KG1 (cell line): ENCODE measurements at regions not wholly inside any gene's neighbourhood (a gene's known extent, or its start where the extent isn't known, plus 50 kb on each side); places are given as distances from the start of the nearest gene placed in this dataset.

Experiments
- DNase-seq: peaks from one replicate; lab custom pipeline; 2025; lab: John Stamatoyannopoulos, UW

DNA sequence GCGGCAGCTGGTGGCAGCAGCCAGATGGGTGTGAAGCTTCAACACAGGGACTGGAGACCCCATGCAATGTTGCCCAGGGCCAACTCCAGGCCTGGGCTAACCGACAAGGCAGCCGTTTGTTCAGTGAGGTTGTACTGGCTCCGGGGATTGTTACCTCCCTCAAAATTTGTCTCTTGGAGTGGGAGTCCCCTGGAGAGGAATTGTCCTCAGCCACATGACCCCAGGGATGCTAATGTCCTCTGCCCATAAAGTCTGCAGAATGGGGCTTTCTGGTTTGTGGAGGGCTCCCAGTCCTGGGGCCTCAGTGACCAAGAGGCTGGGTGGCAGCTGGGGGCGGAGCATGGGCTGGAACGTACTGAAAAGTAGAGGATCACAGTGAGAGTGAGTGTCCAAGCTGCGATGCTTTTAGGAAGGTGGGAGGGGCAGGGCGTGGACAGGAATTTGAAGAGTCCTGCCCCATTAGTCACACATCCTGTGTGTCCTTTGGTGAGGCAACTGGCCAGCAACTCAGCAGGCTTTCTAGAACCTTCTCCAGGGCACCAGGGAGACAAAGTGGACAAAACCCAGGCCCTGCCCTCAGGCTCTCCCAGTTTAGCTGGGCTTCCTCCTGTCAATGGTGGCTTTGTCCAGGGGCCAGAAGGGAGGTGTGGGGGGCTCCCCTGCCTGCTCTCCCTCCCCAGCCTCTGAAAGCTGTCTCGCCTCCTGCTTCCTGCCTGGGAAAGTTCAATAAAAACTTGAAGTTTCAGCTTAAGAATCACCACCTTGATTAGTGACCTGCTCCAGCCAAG is 114.0 kb downstream of the NSG2 start:
- DNase-seq, result no peak

DNA sequence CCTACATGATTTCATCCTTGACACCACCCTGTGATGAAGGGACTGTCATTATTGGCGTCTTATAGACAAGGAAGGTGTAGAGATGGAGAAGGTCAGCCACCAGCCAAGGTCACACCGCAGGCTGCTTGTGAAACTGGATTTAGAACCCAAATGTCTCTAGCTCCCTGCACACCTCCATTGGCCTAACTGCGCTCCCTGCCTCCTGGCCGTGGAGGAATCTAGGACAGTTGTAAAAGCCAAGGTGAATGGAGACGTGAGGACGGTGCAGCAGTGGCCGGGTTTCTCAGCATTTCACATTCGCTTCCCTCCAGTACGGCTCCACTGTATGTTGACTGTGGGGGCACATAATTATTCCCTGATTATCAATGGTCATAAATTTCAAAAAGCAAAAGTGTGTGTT is 119.9 kb downstream of the NSG2 start:
- DNase-seq, result no peak

DNA sequence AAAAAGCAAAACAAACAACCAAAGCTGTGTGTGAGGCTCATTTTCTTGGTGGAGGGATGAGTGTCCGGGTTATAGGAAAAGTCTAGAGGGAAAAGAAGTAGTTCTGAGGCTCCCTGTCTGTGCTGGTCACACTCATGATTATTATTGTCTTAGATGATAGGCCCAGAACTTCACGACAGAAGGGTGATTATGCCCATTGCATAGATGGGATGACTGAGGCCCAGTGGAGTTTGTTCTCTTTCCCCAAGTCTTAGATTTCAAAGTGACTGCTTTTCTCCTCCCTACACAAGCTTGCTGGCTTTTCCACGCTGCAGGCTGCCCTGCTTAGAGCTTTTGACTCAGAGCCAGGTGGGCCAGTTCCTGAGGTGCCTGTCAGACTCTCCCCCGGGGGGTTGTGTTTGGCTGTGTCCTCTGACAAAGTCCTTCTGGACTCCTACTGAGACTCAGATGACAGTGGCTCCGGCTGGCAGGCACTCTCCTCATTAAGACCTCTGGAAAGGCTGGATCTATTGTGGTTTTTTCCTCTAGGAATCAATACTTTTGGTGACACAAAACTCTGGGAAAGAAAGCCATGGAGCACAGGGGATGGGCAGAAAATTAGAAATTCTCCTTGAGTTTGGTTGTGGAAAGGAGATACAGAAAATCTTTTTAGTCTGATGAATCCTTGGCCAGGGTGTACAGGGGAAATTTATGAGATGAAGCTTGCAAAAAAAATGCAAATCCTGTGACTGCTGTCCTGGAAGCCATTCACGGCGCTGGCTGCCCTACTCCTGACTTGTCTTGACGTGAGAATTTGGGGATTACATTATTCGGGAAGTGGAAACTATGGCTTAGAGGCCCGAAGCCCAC is 120.9 kb downstream of the NSG2 start:
- no peak for DNase-seq

DNA sequence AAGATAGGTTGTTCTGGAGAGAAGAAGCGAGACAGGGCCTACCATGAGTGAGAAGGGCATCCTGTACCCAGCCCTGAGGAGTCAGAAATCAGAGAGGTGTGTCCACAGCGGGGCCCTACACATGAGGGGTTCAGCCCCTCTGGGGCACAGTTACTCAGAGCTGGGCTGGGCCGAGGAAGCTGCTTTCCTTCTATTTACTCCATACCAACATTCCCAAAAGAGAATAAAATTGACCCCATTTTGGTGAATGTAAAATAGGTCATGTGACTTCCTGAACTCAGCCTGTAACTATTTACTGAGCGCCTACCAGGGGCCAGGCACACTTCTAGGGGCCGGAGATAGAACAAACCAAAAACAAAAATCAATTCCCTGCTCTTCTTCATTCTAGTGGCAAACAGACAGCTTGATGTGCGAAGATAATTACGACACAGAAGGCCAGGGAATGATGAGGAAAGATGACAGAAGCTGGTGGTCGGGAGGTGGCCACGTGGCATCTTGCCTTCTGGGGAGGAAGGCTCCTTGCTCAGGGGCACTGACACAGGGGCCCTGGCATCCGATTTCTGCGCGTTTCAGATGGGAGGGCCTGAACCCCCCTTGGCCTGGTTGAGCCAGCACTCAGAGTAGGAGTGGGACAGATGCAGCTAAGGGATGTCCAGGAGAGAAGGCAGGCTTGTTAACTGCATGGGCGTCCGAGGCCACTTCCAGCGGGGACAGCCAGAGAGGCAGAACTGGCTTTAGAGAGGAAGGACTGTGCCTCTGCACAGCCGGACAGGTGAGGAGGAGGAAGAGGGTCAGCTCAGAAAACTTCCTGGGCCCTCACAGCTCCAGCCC is 121.8 kb downstream of the NSG2 start:
- no peak for DNase-seq

DNA sequence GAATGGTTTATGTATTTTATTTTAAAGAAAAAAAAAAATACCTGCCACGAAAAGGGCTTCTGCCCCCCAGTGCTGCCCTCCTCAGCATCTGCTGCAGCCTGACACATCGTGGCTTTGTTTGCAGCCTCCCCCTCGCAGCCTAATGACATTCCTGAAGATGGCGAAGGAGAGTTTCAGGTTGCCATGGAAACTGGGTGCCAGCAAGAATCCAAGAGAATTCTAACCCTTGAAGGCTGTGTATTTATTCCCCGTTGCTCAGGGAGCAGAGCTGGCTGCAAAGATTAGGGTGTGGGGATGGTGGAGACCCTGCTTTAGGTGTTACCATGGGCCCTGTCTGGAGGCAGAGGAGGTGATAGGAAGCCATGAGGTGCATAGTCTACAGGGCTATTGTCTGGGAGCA is 126.6 kb downstream of the NSG2 start:
- no peak for DNase-seq

DNA sequence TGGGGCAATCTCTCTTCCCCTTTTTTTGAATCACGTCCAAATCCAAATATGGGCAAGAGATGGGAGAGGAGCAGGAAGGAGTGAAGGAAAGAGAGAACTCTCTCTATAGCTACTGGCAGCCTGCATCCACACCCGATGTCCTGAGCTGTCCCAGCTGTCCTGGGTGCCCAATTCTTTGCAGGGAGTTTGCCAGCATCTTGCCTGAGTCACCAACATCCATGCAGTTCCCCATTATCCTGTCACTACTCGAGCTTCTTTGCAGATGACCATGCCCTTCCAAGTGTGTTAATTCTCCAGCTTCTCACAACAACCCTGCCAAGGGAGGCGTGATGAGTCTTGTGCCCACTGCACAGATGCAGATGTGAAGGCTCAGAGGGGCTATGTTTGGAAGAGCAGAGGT is 127.1 kb downstream of the NSG2 start:
- no peak for DNase-seq

DNA sequence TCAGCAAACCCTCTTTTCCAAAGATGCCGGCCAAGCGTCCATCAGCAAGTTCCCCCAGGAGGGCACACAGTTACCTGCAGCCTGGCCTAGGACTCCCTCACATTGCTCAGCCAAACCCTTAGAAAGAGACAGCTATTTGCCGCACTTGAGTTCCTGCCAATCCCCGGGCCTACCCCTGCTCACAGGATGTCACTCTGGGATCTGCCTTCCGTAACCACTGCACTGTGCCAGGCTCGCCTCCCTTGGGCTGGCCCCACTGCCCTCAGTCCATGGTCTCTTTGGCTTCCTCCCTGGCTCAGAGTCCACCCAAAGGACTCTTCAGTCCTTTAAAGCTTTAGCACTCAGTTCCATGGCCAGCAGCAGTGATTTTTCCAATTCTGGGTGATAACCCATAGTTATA is 128.3 kb downstream of the NSG2 start:
- DNase-seq, result no peak

DNA sequence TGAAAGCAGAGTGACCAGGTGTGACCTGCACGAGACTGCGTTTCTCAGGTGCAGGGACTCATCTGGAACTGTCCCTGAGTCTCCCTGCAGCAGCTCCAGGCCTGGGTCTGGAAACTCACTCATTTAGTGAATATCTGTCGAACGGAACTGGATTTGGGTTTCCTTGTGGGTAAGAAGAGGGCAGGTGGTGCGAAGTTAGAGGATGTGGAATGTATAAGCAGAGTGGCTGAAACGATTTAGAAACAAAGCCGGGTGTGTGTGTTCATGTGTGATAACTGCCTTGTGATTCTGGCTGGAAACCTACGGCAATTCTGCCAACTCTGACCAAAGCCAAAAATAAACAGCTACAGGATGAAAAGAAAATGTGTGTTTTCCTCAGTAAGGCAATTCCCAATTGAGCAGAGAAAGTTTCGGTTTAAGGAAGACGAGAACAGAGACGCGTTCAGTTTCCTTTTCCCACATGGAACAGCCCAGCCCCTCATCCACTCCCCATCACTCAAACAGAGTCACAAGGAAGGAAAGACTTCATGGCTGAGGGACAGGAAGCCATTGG is 130.3 kb downstream of the NSG2 start:
- no peak for DNase-seq

DNA sequence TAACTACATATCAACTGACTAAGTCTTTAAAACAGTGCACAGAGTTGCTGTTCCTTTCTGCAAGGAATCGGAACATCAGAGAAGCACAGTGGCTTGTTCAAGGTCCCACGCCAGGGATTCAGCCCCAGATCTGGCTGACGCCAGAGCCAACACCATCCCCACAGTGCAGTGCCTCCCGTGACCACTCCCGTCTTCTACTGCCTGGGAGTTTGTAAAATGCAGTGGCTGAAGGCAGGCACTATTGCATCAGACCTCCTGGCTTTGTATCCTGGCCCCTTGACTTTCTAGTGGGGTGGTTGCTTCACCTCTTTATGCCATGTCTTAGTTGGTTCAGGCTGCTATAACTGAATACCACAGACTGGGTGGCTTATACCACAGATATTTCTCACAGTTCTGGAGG is 131.0 kb downstream of the NSG2 start:
- DNase-seq, result no peak

DNA sequence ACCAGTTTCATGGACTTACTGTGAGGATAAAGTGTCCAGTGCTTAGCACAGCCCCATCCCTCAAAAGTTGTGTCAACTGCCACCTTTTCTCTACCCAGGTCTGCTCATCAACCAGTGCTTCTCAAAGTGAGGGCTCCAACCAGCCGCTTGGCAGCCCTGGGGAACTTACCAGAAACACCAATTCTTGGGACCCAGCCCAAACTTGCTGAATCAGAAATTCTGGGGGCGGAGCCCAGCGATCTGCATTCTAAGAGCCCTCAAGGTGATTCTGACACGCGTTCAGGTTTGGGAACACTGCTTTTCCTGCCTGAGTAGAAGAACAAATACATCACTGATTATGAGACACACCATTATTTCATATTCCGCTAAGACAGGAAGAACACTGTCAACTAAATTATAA is 132.0 kb downstream of the NSG2 start:
- no peak for DNase-seq

DNA sequence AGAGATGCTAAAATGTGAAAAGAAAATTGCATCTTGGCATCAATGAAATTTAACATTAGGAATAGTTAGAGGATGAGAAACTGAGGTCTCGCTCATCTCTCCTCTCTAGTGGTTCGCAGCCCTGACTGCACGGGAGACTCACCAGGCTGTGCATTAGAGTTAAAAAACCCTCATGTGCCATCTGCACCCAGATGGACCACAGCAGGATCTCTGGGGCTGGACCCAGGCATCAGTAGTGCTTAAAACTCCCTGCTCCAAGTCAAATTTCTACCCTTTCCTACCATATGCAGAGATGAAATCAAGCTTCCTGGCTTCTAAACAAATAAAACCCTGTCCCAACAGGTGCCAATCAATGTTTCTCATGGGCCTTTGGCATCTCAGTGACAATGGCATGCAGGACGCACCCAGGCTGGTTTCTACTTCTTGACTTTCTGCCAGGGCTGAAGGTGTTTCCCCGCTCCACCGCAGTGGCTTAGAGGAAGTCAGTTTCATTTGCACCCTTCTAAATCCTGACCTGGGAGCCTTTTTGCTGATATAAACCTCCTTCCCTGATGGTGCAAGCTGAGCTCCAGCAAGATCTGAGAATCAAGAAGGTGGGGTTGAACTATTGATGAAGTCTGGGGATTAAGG is 132.6 kb downstream of the NSG2 start:
- no peak for DNase-seq

DNA sequence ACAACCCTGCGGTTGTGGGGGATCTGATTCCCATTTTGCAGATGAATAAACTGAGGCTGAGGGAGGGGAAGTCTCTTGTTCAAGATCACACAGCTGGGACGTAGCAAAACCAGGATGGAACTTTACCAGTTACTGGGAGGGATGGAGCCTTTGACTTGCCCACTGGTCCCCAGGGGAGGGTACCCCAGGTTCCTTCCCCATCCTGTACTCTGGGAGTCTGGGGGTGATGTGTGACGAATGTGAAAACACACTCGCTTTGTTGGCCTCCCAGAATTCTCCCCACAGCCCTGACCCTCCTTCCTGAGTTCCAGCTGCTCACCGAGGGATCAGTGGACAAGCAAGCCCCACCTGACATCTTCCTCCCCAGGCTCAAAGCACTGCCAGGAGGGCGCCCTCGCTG is 135.1 kb downstream of the NSG2 start:
- no peak for DNase-seq

DNA sequence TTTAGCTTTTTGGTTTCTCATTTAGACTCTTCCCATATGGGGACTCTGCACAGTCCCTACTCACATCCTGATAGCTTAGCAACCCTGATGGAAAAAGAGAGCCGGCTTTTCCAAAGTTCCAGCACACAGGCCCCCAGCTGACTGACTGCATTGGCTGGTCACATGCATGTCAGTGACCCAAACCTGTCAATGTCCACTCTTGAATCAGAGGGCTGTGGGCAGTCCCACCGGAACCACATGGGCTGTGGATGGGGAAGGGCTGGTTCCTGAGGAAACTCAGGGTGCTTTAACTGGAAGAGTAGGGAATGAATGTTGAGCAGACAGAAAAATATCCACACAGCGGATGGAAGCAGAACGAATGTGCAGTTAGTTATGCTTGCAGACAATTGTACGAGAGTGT is 136.6 kb downstream of the NSG2 start:
- no peak for DNase-seq

DNA sequence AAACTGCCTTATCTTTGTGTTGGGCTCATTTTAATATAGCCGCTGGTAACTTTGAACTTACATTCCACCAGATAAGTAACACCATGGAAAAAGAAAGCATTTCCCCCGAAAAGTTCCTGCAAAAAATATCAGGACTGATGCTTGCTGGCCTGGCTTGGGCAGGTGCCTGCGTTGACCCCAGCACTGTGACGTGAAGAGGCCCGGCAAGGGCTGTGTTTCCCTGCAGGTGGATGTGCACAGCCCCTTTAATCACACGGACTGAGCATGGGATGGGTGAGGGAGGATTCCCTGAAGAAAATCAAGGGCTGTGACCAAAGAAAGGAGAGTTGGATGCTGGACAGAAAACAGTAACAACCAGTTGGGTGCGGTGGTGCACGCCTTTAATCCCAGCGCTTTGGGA is 138.2 kb downstream of the NSG2 start:
- DNase-seq, result no peak

DNA sequence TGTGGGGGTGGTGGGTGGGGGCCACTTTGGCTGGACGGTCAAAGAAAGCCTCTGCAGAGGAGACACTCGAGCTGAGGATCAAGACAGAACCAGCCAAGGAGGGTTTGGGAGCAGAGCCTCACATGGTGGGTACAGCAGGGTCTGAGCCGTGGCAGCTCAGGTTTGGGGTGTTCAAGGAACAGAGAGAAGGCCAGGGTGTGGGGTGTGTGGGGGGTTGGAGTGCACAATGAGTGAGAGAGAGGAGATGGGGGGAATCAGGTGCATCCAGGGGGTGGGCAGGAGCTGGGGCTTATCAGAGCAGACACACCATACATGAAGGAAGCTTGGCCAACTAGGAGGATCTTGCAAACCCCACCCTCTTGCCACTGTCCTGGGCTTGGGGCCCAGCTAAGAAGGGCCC is 140.0 kb downstream of the NSG2 start:
- no peak for DNase-seq

DNA sequence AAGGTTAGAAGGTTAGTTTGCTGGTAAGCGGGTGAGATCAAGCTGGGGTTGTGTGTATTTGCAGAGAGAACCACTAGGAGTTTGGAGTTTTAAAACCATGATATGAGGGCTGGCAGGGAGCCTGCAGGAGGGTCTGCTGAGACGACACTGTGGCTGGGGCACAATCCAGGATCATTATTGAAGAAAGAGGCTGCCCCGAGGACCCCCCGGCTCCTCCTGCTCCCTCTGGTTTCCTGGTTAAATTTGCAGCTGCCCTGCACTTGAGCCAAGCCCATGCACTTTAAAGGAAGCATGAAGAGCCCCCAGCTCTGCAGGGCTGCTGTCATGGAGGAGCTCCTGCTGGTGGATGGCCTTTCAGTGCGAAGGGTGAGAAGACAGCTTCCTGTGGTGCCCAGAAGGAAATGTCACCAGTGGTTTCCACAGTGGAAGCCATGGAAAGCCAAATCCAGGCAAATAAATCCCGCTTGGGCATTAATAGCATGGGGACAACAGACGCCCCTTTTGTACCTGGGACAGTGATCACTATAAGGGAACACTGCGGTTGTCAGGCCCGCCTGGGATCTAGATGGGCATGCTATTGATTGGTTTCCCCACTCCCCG is 140.7 kb downstream of the NSG2 start:
- no peak for DNase-seq

DNA sequence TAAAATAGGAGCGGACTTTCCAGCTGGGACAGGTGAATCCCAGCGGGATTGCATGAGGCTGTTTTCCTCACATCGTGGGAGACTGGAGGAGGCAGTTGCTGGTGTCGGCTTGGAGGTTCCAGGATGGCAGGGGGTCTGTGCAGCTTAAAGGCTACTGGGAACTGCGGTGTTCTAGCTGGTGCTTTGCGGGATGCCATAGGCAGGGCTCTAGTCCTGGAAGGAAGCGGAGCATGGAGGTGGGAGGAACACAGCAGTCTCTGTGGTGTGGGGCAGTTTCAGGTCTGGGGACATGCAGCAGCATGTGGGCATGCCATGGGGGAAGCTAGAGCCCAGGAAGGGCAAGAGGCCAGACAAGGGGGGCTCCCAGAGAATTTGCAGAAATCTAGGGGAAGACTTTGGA is 141.5 kb downstream of the NSG2 start:
- no peak for DNase-seq

DNA sequence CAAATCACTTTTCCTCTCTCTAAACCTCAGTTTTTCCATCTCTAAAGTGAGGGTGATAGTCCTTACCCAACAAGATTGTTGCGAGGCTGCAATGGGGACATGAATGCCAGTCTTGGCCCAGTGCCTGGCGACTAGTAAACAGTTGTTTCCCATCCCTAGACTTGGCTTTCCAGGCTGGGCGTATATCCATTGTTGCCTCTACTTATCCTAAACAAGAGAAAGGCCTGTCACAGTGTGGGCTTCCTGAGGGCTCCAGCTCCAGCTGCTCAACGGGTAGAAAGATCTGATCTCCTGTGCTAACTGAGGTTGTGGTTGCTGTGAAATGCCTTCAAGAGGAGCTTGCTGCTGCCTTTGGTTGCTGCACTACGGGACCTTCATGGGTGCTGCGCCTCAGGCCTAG is 142.0 kb downstream of the NSG2 start:
- no peak for DNase-seq

DNA sequence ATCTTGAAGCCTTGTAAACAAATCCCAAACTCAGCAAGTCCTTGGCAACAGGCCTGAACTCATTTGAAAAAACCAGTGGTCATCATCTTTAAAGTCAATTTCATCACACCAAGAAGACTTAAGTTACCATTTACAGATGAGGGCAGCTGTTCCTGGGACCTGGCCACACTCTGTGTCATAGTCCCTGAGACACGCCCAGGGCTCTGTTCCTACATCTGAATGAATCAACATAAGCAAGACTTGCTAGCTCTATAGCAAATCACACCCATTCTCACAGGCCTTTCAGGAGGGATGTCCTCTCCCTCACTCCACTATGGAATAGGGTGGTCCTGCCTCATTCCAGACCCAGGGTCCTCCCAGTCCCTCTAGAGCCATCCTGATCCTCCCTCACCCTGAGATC is 142.8 kb downstream of the NSG2 start:
- no peak for DNase-seq

DNA sequence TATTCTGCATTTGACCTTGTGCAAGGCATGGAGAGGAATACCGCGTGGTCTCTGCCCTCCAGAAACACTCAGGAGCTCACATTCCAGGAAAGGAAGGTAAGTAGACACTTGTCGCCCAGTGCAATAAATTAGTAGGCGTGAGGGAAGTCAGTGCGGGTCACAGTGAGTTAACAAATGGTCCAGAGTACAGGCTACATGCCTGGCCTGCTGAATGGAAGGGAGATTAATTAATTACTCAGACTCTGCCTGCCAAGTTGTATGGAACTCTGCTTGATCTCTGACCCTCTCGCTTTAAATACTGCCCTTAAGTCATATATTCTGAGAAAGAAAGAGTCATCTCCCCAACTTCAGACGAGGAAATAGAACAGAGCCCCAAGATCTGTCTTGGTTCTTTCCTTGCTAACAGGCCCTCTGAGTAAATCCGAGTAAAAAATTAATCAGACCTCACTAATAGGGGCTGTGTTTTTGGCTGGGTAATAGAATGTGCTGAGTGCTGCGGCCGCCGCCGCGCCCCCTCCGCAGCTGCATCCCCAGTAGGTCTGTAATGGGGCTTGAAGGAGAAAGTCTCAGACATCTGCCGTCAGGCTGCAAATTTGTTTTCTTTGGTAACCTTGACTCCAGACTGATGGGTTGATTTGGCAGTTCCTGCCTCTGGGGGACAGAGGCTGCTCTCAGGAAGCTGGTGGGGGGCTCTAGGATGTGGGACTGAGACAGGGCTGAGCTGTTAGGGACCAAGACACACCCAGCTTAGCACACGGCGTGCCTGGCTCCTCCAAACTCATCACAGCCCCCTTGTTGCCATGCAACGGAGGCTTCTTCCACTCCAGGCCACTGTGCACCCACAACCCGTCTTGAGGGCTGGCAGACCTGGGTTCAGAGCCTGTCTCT is 144.4 kb downstream of the NSG2 start:
- DNase-seq, result no peak
